ENCODE measurements at regions not wholly inside any gene's neighbourhood (a gene's known extent, or its start where the extent isn't known, plus 50 kb on each side); places are given as distances from the start of the nearest gene placed in this dataset.

DNA sequence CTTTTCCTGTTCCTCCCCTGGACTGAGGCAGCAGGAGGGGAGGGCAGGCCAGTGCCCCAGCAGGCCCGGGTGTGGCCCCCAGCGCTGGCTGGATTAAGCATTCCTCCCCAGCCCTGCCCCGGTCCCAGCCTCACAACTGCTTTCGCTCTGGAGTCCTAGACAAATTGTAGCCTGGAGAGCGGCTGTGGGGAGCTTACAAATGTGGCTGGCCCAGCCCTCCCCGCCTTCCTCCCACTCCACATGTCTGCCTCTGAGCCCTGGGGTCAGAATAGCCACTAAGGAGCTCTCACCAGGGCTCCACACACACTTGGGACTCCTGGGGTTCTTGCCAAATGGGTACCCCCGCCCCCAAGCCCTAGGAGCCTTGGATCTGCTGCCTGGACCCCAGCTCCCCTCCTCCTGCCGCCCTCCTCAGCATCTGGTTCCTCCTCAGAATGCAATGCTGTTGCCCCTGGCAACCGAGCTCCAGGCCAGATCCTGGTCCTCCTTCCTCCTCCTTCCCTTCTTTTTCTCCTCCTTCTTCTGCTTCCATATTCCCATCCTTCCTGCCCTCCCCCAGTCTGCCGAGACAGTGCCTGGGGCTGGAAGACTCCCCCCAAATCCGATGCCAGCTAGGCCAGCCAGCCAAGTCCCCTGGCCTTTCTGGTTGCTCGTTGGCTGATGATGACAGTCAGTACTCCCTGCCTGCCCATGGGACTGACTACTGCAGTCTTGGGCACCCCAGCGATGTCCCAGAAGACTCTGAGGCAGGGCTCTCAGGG, 91.1 kb downstream of the LINGO1 start:
- peak; percentile 81 for DNase-seq (ENCODE audit: low read depth, low spot score)

DNA sequence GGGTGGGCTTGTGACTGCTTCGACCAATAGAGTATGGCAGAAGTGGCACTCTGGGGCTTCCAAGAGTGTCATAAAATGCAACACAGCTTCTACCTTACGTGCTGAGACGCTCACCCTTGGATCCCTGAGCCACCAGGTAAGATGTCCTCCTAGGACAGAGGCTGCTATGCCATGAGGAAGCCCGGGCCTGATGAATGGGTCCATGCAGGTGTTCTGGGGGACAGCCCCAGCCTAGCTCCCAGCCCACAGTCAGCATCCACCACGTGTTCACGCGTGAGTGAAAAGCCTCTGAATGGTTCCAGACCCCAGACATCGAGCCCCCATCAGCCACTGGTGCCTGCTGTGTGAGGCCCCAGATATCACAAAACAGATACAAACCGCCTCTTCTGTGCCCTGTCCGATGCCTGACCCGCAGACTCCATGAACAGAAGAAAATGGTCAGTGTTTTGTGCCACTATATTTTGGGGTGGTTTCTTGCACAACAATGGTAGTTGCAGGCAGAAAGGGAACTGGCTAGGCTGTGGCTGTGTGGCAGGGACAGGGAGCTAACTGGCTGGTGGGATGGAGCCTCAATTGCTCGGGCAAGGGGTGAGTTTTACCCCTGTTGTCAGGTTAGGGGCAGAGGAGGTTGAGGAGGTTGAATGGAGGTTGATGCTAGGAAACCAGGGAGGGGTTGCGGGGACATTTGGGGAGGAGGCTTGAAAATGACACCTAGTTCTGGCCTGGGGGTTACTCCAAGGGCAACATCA, 92.2 kb downstream of the LINGO1 start:
- peak; percentile 1 for DNase-seq (ENCODE audit: low read depth, low spot score)

GRCh38 chr15:77538793-77539497, 93.8 kb downstream of the LINGO1 start:
- DNase-seq (ENCODE audit: low read depth, low spot score) = peak; percentile 4

DNA sequence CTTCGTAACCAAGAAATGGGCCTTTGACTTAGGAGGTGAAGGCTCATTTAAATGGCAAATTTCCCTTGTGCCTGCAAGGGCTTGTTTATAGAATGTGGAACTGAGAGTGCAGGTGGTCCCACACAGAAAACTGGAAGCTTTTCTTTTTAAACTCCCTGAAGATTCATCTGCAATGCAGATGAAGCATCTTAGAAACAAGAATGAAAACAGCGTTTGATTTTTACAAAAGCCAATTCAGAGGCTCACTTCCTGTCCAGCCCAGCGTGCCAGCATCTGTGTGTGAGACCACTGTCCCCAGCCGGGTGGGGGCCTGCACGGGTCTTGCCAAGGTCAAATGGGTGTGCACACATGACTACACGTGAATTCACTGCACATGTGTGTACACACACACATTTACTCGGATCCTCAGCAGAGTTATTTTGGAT, 94.7 kb downstream of the LINGO1 start:
- peak; percentile 2 for DNase-seq (ENCODE audit: low read depth, low spot score)

GRCh38 chr15:77537006-77537405, 95.7 kb downstream of the LINGO1 start:
- no peak for DNase-seq (ENCODE audit: low read depth, low spot score)

DNA sequence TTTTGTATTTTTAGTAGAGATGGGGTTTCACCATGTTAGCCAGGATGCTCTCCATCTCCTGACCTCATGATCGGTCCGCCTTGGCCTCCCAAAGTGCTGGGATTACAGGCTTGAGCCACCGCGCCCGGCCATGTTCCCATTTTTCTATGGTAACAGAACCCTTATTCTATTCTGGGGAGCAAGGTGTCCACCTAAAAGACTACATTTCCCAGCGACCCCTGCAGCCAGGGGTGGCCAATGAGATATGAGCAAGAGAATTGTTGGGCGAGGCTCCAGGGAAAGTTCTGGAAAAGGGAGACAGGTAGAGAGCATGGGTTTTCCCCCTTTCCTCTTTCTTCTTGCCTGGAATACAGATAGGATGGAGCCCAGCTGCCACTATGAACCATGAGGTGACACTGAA, 96.9 kb downstream of the LINGO1 start:
- peak; percentile 5 for DNase-seq (ENCODE audit: low read depth, low spot score)

All from ELF-1 (cell line).